ENCODE measurements at regions not wholly inside any gene's neighbourhood (a gene's known extent, or its start where the extent isn't known, plus 50 kb on each side); places are given as distances from the start of the nearest gene placed in this dataset.
"Not testable (repeated sequence)": the region's sequence is repeated elsewhere in the genome, so short reads cannot be mapped to it uniquely, and the experiment has no call there.

DNA sequence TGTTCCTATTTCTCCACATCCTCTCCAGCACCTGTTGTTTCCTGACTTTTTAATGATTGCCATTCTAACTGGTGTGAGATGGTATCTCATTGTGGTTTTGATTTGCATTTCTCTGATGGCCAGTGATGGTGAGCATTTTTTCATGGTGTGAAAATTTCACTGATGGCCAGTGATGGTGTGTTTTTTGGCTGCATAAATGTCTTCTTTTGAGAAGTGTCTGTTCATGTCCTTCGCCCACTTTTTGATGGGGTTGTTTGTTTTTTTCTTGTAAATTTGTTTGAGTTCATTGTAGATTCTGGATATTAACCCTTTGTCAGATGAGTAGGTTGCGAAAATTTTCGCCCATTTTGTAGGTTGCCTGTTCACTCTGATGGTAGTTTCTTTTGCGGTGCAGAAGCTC, 142.2 kb upstream of the ELL2 start:
- H3K27ac ChIP-seq (ENCODE audit: low read depth, low read length); H3K4me2 ChIP-seq (ENCODE audit: insufficient read depth in 1 of 2, low read depth in 2 of 2, low read length in 2 of 2); H3K9ac ChIP-seq (replicated peaks in 1 of 4; ENCODE audit: extremely low read depth in 1 of 4, low read depth in 3 of 4, low read length in 3 of 4); H2BK15ac ChIP-seq (ENCODE audit: low read length); H2BK12ac ChIP-seq (ENCODE audit: low read depth, low read length); H3K79me1 ChIP-seq (ENCODE audit: low read depth, low read length); H3K27me3 ChIP-seq (replicated peaks in 1 of 4; ENCODE audit: control insufficient read depth in 3 of 4, extremely low read depth in 1 of 4, insufficient read depth in 3 of 4, low read length in 3 of 4); H2AK5ac ChIP-seq (ENCODE audit: low read depth, low read length); H3K36me3 ChIP-seq (ENCODE audit: control insufficient read depth in 2 of 4, insufficient read depth in 4 of 4, low read length in 3 of 4); H3K9me3 ChIP-seq (ENCODE audit: insufficient read depth in 2 of 2, low read depth in 1 of 2, low read length in 1 of 2); H3K14ac ChIP-seq (ENCODE audit: insufficient read length); DNase-seq (ENCODE audit: low read depth in 1 of 2, low spot score in 2 of 2); H4K5ac ChIP-seq (ENCODE audit: insufficient read length, low read depth, low read length); H3K23ac ChIP-seq (ENCODE audit: insufficient read length); H2BK5ac ChIP-seq (ENCODE audit: low read depth, low read length); H2BK120ac ChIP-seq (replicated peaks; ENCODE audit: low read depth, low read length); H4K91ac ChIP-seq (replicated peaks; ENCODE audit: insufficient read length, low read length); H2AFZ ChIP-seq (ENCODE audit: low read length); H4K8ac ChIP-seq (ENCODE audit: extremely low read depth, insufficient read depth, low read length); CTCF ChIA-PET (ENCODE audit: partially characterized antibody); H3K4ac ChIP-seq (replicated peaks; ENCODE audit: insufficient read length, low read depth, low read length); H3K56ac ChIP-seq (replicated peaks; ENCODE audit: insufficient read length, low read depth, low read length); H3K4me3 ChIP-seq (ENCODE audit: extremely low read depth in 1 of 4, insufficient read depth in 2 of 4, low read depth in 3 of 4, low read length in 4 of 4); H3K23me2 ChIP-seq (ENCODE audit: low read depth, low read length); H2BK20ac ChIP-seq (ENCODE audit: low read length); H4K20me1 ChIP-seq (replicated peaks in 1 of 2; ENCODE audit: control insufficient read depth in 1 of 2, insufficient read depth in 2 of 2, low read length in 2 of 2); FAIRE-seq; POLR2A ChIA-PET (ENCODE audit: partially characterized antibody); H3K79me2 ChIP-seq (ENCODE audit: control insufficient read depth in 1 of 2, insufficient read depth in 2 of 2, low read length in 2 of 2); H3K18ac ChIP-seq (ENCODE audit: extremely low read depth, low read length); H3K4me1 ChIP-seq (replicated peaks in 1 of 4; ENCODE audit: control insufficient read depth in 3 of 4, insufficient read depth in 4 of 4, low read length in 3 of 4): not testable (repeated sequence)
- WGBS, 2 experiments (ENCODE audit: extremely low coverage in 1 of 2, insufficient coverage in 1 of 2, insufficient read length in 1 of 2, insufficient replicate concordance in 2 of 2, low coverage in 1 of 2, low lambda C conversion rate in 2 of 2, missing lambda C conversion rate in 1 of 2): 77% methylated on average over 4 of the region's 4 CpGs; no CpG with 5 or more reads in 1 of the 2 experiments

All from H1 (cell line).